IPS DF 6.9 (cell line): ENCODE measurements at regions not wholly inside any gene's neighbourhood (a gene's known extent, or its start where the extent isn't known, plus 50 kb on each side); places are given as distances from the start of the nearest gene placed in this dataset.

Source experiments
- DNase-seq: peaks from one replicate; pipeline ENCODE4 v3.0.0-alpha.2; 2013; ENCODE audit warnings: low read depth, low spot score
- H3K27ac ChIP-seq: one replicate; pipeline ENCODE4 v1.5.1; 2013; ENCODE audit warnings: low read length, control low read depth
- H3K27me3 ChIP-seq: 2 replicates; pipeline ENCODE4 v1.6.1; 2013; ENCODE audit warnings: mild to moderate bottlenecking, low read length; ENCODE audit not compliant: control insufficient read depth, insufficient read depth
- H3K36me3 ChIP-seq: 2 replicates; pipeline ENCODE4 v1.6.1; 2013; ENCODE audit warnings: low read length; ENCODE audit not compliant: control insufficient read depth, insufficient read depth
- H3K4me1 ChIP-seq: 2 replicates; pipeline ENCODE4 v1.6.1; 2013; ENCODE audit warnings: low read length; ENCODE audit not compliant: control insufficient read depth, insufficient read depth
- H3K4me3 ChIP-seq: 2 replicates; pipeline ENCODE4 v1.5.1; 2013; ENCODE audit warnings: mild to moderate bottlenecking, low read length
- H3K9me3 ChIP-seq: 2 replicates; pipeline ENCODE4 v1.6.1; 2013; ENCODE audit warnings: low read length, inconsistent platforms; ENCODE audit not compliant: control insufficient read depth, insufficient read depth
- WGBS: extraction: QIAGEN DNeasy Blood & Tissue Kit; methylation state at CpG from one replicate; pipeline ENCODE4 v1.1.7; 2013; ENCODE audit warnings: mixed read lengths, missing lambda C conversion rate; ENCODE audit not compliant: insufficient read length, insufficient coverage; 5-methylcytosine and 5-hydroxymethylcytosine counted together

DNA sequence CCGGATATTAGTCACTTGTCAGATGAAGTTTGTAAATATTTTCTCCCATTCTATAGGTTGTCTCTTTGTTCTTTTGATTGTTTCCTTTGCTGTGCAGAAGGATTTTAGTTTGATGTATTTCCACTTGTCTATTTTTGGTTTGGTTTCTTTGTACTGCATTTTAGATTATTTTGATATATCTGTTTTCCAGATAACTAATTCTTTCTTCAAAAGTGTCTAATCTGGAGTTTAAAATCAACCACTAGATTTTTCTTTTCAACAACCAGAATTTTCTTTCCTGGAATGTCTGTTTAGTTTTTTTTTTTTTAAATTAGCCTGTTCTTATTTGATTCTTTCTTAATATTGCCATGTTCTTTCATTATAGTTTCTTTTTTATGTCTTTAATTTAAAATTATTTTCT lies 116.8 kb upstream of the INHBA start:
- Histone ChIP-seq H3K27ac (no peak overlapping the region), H3K36me3 (no peaks in the 10 kb centered on the region), H3K4me3 (no peak overlapping the region), H3K4me1 (peaks cover 2% of the 10 kb centered on the region; the same call in 1 of the 2 replicates), H3K27me3 (no peaks in the 10 kb centered on the region), H3K9me3 (no peaks in the 10 kb centered on the region)
- DNase-seq, result no peak
- WGBS, result no CpG with 5 or more reads among the region's 1 CpG

DNA sequence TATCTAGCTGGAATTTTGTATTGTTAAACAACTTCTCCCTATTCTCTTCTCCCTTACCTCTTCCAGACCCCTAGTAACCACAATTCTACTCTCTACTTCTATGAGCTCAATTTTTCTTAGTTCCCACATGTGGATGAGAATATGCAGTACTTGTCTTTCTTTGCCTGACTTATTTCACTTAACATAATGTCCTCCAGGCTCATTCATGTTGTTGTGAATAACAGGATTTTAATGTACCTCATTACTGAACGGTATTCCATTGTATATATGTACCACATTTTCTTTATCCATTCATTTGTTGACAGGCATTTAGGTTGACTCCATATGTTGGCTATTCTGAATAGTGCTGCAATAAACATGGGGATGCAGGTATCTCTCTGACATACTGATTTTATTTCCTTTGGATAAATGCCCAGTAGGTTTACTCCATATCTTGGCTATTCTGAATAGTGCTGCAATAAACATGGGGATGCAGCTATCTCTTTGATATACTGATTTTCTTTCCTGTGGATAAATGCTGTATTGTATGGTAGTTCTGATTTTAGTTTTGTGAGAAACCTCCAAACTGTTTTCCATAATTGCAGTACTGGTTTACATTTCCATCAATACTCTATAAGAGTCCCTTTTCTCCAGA lies 116.0 kb upstream of the INHBA start:
- Histone ChIP-seq H3K9me3 (no peaks in the 10 kb centered on the region), H3K36me3 (no peaks in the 10 kb centered on the region), H3K4me1 (peaks cover 2% of the 10 kb centered on the region; the same call in 1 of the 2 replicates), H3K27me3 (no peaks in the 10 kb centered on the region), H3K4me3 (no peak overlapping the region), H3K27ac (no peak overlapping the region)
- no peak for DNase-seq
- WGBS, result no CpG with 5 or more reads among the region's 1 CpG

GRCh38 chr7:41817386-41817785 lies 114.5 kb upstream of the INHBA start:
- no peak for DNase-seq
- no peak overlapping the region for H3K27ac ChIP-seq
- no CpG with 5 or more reads among the region's 2 CpGs for WGBS
- no peak overlapping the region for H3K4me3 ChIP-seq
- H3K27me3 ChIP-seq, result no peaks in the 10 kb centered on the region
- no peaks in the 10 kb centered on the region for H3K9me3 ChIP-seq
- H3K4me1 ChIP-seq, result peaks cover 5% of the 10 kb centered on the region
- H3K36me3 ChIP-seq, result no peaks in the 10 kb centered on the region

- Histone ChIP-seq H3K4me3 (no peak overlapping the region), H3K4me1 (peaks cover 5% of the 10 kb centered on the region), H3K36me3 (no peaks in the 10 kb centered on the region), H3K27ac (no peak overlapping the region), H3K9me3 (no peaks in the 10 kb centered on the region), H3K27me3 (no peaks in the 10 kb centered on the region)
- no CpG with 5 or more reads among the region's 4 CpGs for WGBS
- no peak for DNase-seq
Observed at GRCh38 chr7:41816111-41816510, 113.2 kb upstream of the INHBA start.

GRCh38 chr7:41814888-41815287 lies 112.0 kb upstream of the INHBA start:
- WGBS, result no CpG with 5 or more reads among the region's 4 CpGs
- Histone ChIP-seq H3K27me3 (no peaks in the 10 kb centered on the region), H3K4me3 (no peak overlapping the region), H3K4me1 (peaks cover 5% of the 10 kb centered on the region), H3K9me3 (no peaks in the 10 kb centered on the region), H3K27ac (no peak overlapping the region), H3K36me3 (no peaks in the 10 kb centered on the region)
- DNase-seq, result no peak

- Histone ChIP-seq H3K4me3 (no peak overlapping the region), H3K36me3 (no peaks in the 10 kb centered on the region), H3K9me3 (no peaks in the 10 kb centered on the region), H3K4me1 (peaks cover 5% of the 10 kb centered on the region), H3K27ac (no peak overlapping the region), H3K27me3 (no peaks in the 10 kb centered on the region)
- no CpG with 5 or more reads among the region's 2 CpGs for WGBS
- no peak for DNase-seq
Observed at GRCh38 chr7:41813286-41813685, 110.4 kb upstream of the INHBA start.

- H3K36me3 ChIP-seq, result no peaks in the 10 kb centered on the region
- peaks cover 6% of the 10 kb centered on the region for H3K4me1 ChIP-seq
- H3K9me3 ChIP-seq, result no peaks in the 10 kb centered on the region
- H3K27me3 ChIP-seq, result no peaks in the 10 kb centered on the region
- H3K4me3 ChIP-seq, result no peak overlapping the region
- no peak for DNase-seq
- no peak overlapping the region for H3K27ac ChIP-seq
Observed at GRCh38 chr7:41811941-41812340, 109.1 kb upstream of the INHBA start.

DNA sequence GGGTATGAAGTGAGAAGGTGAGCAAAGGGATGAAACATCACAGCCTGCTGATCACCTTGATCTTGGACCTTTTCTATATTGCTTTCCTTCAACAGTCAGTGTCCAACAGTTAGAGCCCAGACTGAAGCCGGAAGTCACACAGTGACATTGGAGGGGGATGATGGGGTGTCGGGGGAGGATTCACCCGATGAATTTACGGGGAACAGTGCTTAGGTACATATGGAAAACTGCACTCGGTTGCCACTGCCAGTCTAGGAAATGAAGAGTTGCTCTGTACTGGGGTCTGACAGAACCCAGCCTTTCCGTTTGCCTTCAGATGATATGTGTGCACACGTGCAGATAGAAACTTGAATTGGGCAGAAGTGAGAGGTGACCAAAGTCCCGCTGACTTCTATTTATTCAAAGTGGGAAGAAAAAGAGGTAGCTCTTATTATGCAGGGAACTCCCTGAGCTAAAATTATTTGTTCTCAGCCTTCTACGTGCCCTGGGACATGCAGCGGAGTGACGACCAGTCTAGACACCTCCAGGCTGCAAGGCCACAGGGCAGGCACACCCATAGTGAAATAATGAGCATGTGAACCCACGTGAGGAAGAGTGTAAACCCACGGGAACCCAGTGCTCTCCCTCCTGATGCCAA lies 107.2 kb upstream of the INHBA start:
- WGBS, result no CpG with 5 or more reads among the region's 13 CpGs
- Histone ChIP-seq H3K27me3 (no peaks in the 10 kb centered on the region), H3K4me1 (peaks cover 4% of the 10 kb centered on the region; the same call in 1 of the 2 replicates), H3K4me3 (no peak overlapping the region), H3K36me3 (no peaks in the 10 kb centered on the region), H3K9me3 (no peaks in the 10 kb centered on the region), H3K27ac (no peak overlapping the region)
- DNase-seq, result no peak

DNA sequence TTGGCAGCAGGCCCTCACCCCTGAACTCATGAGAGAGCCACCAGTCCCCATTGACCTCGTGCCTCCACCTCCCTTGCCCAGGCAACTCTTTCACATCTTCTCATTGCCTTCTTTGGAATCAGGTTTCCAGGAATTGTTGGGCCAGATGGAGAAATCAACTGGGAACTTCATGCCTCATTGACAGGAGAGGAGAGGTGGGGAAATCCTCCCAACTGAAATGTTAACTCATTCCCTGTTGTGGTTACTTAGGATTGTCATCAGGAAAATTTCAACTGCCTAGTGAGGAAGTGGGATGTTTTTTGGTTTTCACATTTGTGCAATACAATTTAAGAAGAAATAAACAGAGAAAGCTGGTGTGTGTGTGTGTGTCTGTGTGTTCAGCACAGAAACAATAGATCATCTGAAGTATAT lies 106.6 kb upstream of the INHBA start:
- no peak for DNase-seq
- no CpG with 5 or more reads among the region's 1 CpG for WGBS
- Histone ChIP-seq H3K4me3 (no peak overlapping the region), H3K27me3 (no peaks in the 10 kb centered on the region), H3K9me3 (no peaks in the 10 kb centered on the region), H3K36me3 (no peaks in the 10 kb centered on the region), H3K4me1 (peaks cover 4% of the 10 kb centered on the region; the same call in 1 of the 2 replicates), H3K27ac (no peak overlapping the region)

GRCh38 chr7:41809116-41809515 lies 106.2 kb upstream of the INHBA start:
- H3K36me3 ChIP-seq, result no peaks in the 10 kb centered on the region
- H3K4me3 ChIP-seq, result no peak overlapping the region
- no peaks in the 10 kb centered on the region for H3K9me3 ChIP-seq
- H3K27me3 ChIP-seq, result no peaks in the 10 kb centered on the region
- no peak overlapping the region for H3K27ac ChIP-seq
- WGBS, result no CpG with 5 or more reads among the region's 2 CpGs
- peaks cover 4% of the 10 kb centered on the region; the same call in 1 of the 2 replicates for H3K4me1 ChIP-seq
- DNase-seq, result no peak

- DNase-seq, result peak; percentile 76
- Histone ChIP-seq H3K4me1 (peaks cover 4% of the 10 kb centered on the region; the same call in 1 of the 2 replicates), H3K4me3 (no peak overlapping the region), H3K27me3 (no peaks in the 10 kb centered on the region), H3K27ac (no peak overlapping the region), H3K36me3 (no peaks in the 10 kb centered on the region), H3K9me3 (no peaks in the 10 kb centered on the region)
- no CpG with 5 or more reads among the region's 3 CpGs for WGBS
Observed at GRCh38 chr7:41808541-41808940, 105.7 kb upstream of the INHBA start.
